ENCODE measurements at regions not wholly inside any gene's neighbourhood (a gene's known extent, or its start where the extent isn't known, plus 50 kb on each side); places are given as distances from the start of the nearest gene placed in this dataset.

GRCh38 chr6:104207635-104208034 lies 652.1 kb downstream of the HACE1 start:
- DNase-seq (ENCODE audit: low read depth in 2 of 2) = no peak

GRCh38 chr6:104201557-104201956 lies 658.2 kb downstream of the HACE1 start:
- DNase-seq (ENCODE audit: low read depth in 2 of 2) = no peak

- no peak for DNase-seq (ENCODE audit: low read depth in 2 of 2)
Measured at GRCh38 chr6:104187616-104188015, 672.1 kb downstream of the HACE1 start.

GRCh38 chr6:104186831-104187230 lies 672.9 kb downstream of the HACE1 start:
- DNase-seq (ENCODE audit: low read depth in 2 of 2) = no peak

GRCh38 chr6:104183816-104184435 lies 675.8 kb downstream of the HACE1 start:
- DNase-seq (ENCODE audit: low read depth in 2 of 2) = no peak

- no peak for DNase-seq (ENCODE audit: low read depth in 2 of 2)
Measured at GRCh38 chr6:104182811-104183210, 676.9 kb downstream of the HACE1 start.

GRCh38 chr6:104173668-104174067 lies 686.1 kb downstream of the HACE1 start:
- no peak for DNase-seq (ENCODE audit: low read depth in 2 of 2)

GRCh38 chr6:104170401-104170800 lies 689.3 kb downstream of the HACE1 start:
- DNase-seq (ENCODE audit: low read depth in 2 of 2) = no peak

- DNase-seq (ENCODE audit: low read depth in 2 of 2) = no peak
Measured at GRCh38 chr6:104166055-104166668, 693.6 kb downstream of the HACE1 start.

- no peak for DNase-seq (ENCODE audit: low read depth in 2 of 2)
Measured at GRCh38 chr6:104162036-104162669, 697.6 kb downstream of the HACE1 start.

GRCh38 chr6:104159045-104159618 lies 700.6 kb downstream of the HACE1 start:
- no peak for DNase-seq (ENCODE audit: low read depth in 2 of 2)

- DNase-seq (ENCODE audit: low read depth in 2 of 2) = no peak
Measured at GRCh38 chr6:104143757-104144156, 716.0 kb downstream of the HACE1 start.

- DNase-seq (ENCODE audit: low read depth in 2 of 2) = no peak
Measured at GRCh38 chr6:104134876-104135275, 724.8 kb downstream of the HACE1 start.

GRCh38 chr6:104130343-104130742 lies 729.4 kb downstream of the HACE1 start:
- no peak for DNase-seq (ENCODE audit: low read depth in 2 of 2)

- no peak for DNase-seq (ENCODE audit: low read depth in 2 of 2)
Measured at GRCh38 chr6:104126315-104127005, 733.3 kb downstream of the HACE1 start.

GRCh38 chr6:104123227-104123626 lies 736.5 kb downstream of the HACE1 start:
- DNase-seq (ENCODE audit: low read depth in 2 of 2) = no peak

- DNase-seq (ENCODE audit: low read depth in 2 of 2) = no peak
Measured at GRCh38 chr6:104118274-104118673, 741.4 kb downstream of the HACE1 start.

GRCh38 chr6:104109806-104110205 lies 749.9 kb downstream of the HACE1 start:
- no peak for DNase-seq (ENCODE audit: low read depth in 2 of 2)

GRCh38 chr6:104108634-104109033 lies 751.1 kb downstream of the HACE1 start:
- no peak for DNase-seq (ENCODE audit: low read depth in 2 of 2)

- no peak for DNase-seq (ENCODE audit: low read depth in 2 of 2)
Measured at GRCh38 chr6:104095661-104096416, 763.9 kb downstream of the HACE1 start.

- no peak for DNase-seq (ENCODE audit: low read depth in 2 of 2)
Measured at GRCh38 chr6:104087765-104088164, 772.0 kb downstream of the HACE1 start.

- DNase-seq (ENCODE audit: low read depth in 2 of 2) = no peak
Measured at GRCh38 chr6:104068281-104068680, 791.4 kb downstream of the HACE1 start.

Data from stimulated activated CD4-positive, alpha-beta T cell treated with anti-CD3 and anti-CD28 coated beads, Interleukin-4, amount 100 ng/mL, for 48 hours (primary cell).